Osteoblast (primary cell): ENCODE measurements at regions not wholly inside any gene's neighbourhood (a gene's known extent, or its start where the extent isn't known, plus 50 kb on each side); places are given as distances from the start of the nearest gene placed in this dataset.
A peak's percentile ranks its signal among the peaks of the same experiment; 100 is the strongest.

Experiments
- DNase-seq: peaks from one replicate; pipeline ENCODE4 v3.0.0; 2011; ENCODE audit warnings: low spot score, mixed read lengths; ENCODE audit not compliant: insufficient read length; ENCODE audit errors: missing footprints
- H2AFZ ChIP-seq: 2 replicates; pipeline ENCODE4 v1.6.0; 2011; ENCODE audit warnings: mild to moderate bottlenecking, low read length
- H3K27ac ChIP-seq: 2 replicates; pipeline ENCODE4 v1.5.1; 2011; ENCODE audit warnings: mild to moderate bottlenecking, low read depth, low read length, moderate library complexity
- H3K27me3 ChIP-seq: 2 replicates; pipeline ENCODE4 v1.6.0; 2012; ENCODE audit warnings: mild to moderate bottlenecking, control low read depth, inconsistent platforms, low read length, moderate library complexity; ENCODE audit not compliant: insufficient read depth
- H3K36me3 ChIP-seq: 2 replicates; pipeline ENCODE4 v1.5.1; 2011; ENCODE audit warnings: mild to moderate bottlenecking, low read length, control low read depth, moderate library complexity; ENCODE audit not compliant: insufficient read depth
- H3K4me1 ChIP-seq: 2 replicates; pipeline ENCODE4 v1.5.1; 2011; ENCODE audit warnings: mild to moderate bottlenecking, low read length, control low read depth, moderate library complexity; ENCODE audit not compliant: insufficient read depth
- H3K4me2 ChIP-seq: 2 replicates; pipeline ENCODE4 v1.6.0; 2011; ENCODE audit warnings: mild to moderate bottlenecking, low read length; ENCODE audit not compliant: insufficient read depth
- H3K4me3 ChIP-seq: fragments of 200-600 bp; sonication (generic); 3 replicates; pipeline ENCODE4 v1.5.1; 2012; ENCODE audit warnings: mild to moderate bottlenecking, low read length, inconsistent platforms; ENCODE audit not compliant: insufficient read depth
- H3K79me2 ChIP-seq: 2 replicates; pipeline ENCODE4 v1.6.0; 2012; ENCODE audit warnings: mild to moderate bottlenecking, low read length, control low read depth, inconsistent platforms; ENCODE audit not compliant: insufficient read depth
- H3K9me3 ChIP-seq: 2 replicates; pipeline ENCODE4 v1.5.1; 2011; ENCODE audit warnings: low read depth, low read length, control low read depth
- H4K20me1 ChIP-seq: 2 replicates; pipeline ENCODE4 v1.6.0; 2012; ENCODE audit warnings: mild to moderate bottlenecking, low read length, control low read depth; ENCODE audit not compliant: insufficient read depth
- TF ChIP-seq, protein P1 (sequence below): IDR thresholded peaks from 2 replicates; pipeline ENCODE4 v1.5.1; 2011; ENCODE audit warnings: mild to moderate bottlenecking, low read depth, low read length, moderate library complexity; ENCODE audit errors: extremely low read depth

DNA sequence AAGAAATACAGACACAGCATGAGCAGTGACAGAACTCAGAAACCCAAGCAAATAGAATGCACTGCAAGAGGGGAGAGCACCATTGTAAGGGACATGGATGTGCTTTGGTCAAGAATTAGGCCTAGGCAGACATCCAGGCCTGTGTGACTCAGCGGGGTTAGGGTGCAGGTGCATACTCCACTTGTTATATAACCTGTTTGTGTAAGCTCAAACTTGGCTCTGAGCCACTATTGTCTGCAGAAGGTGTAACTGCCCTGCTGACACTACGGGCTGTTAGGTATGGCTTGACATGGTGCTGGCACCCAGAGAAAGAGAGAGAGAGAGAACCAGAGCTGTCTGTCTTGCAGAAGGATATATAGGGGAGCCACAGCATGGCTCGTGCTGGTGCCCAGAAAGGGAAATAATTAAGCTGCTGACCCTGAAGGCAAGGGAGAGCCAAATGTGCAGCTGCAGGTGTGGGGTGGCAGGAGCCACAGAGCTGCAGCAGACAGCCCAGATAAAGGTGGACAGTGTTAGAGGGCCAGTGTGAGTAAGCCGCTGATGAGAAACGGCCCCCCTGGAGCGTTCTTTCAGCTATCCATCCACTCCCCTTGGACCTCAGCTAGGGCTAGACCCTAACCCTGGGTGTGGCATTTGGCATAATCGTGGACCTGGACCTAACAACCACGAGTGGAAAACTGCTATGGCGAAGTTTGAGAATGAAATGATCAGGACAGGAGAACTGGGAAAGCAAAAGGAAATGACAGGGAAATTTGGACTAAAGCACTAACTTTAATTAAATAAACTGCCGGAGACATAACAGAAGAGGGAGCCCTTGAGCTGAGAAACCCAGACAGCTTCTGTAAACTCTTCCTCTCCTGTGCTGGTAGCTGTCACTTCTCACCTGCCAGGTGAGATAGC, 253.0 kb upstream of the CCDC179 start:
- Histone ChIP-seq H3K36me3 (no peaks in the 10 kb centered on the region), H3K27ac (no peak overlapping the region), H3K27me3 (no peaks in the 10 kb centered on the region), H3K4me2 (no peak overlapping the region), H3K4me3 (no peak overlapping the region), H2AFZ (no peak overlapping the region), H4K20me1 (no peaks in the 10 kb centered on the region), H3K9me3 (no peaks in the 10 kb centered on the region), H3K4me1 (no peaks in the 10 kb centered on the region), H3K79me2 (no peaks in the 10 kb centered on the region)
- peak; percentile 63 for DNase-seq
- TF ChIP-seq, protein P1, sequence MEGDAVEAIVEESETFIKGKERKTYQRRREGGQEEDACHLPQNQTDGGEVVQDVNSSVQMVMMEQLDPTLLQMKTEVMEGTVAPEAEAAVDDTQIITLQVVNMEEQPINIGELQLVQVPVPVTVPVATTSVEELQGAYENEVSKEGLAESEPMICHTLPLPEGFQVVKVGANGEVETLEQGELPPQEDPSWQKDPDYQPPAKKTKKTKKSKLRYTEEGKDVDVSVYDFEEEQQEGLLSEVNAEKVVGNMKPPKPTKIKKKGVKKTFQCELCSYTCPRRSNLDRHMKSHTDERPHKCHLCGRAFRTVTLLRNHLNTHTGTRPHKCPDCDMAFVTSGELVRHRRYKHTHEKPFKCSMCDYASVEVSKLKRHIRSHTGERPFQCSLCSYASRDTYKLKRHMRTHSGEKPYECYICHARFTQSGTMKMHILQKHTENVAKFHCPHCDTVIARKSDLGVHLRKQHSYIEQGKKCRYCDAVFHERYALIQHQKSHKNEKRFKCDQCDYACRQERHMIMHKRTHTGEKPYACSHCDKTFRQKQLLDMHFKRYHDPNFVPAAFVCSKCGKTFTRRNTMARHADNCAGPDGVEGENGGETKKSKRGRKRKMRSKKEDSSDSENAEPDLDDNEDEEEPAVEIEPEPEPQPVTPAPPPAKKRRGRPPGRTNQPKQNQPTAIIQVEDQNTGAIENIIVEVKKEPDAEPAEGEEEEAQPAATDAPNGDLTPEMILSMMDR: peak; percentile 49

DNA sequence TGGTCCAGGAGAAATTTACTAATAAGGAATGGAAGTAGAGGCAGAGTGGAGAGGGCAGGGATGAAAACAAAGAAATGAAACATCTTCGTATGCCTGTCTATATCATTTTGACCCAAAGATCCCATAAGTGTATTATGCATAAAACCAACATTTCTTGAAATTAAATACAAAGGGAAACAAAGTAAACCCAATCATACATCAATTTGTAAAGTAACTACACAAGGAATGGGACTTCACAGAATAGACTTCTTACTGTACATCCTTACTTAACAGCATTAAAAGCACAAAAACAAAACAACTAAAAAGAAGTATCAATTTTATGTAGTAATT, 253.6 kb upstream of the CCDC179 start:
- Histone ChIP-seq H2AFZ (no peak overlapping the region), H3K4me3 (no peak overlapping the region), H4K20me1 (no peaks in the 10 kb centered on the region), H3K4me1 (no peaks in the 10 kb centered on the region), H3K9me3 (no peaks in the 10 kb centered on the region), H3K4me2 (no peak overlapping the region), H3K79me2 (no peaks in the 10 kb centered on the region), H3K36me3 (no peaks in the 10 kb centered on the region), H3K27ac (no peak overlapping the region), H3K27me3 (no peaks in the 10 kb centered on the region)
- TF ChIP-seq, protein P1: no peak
- no peak for DNase-seq

DNA sequence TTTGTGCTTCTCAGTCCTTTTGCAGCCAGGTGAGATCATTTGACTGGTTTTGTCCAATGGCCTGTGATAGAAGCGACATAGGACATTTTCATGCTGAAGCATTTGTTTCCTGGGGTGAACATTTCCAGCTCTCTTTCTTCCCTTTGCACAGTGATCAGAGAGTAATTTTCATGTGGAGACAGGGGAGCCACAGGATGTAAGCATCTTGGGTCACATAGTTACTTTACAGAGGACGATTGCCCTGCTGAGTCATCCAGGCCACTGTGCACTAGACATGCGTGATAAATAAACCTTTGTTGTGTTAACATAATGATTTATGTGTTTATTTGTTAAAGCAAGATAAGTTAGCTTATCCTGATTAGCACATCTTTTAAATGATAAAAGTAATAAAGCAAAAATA, 263.5 kb upstream of the CCDC179 start:
- Histone ChIP-seq H2AFZ (no peak overlapping the region), H3K79me2 (no peaks in the 10 kb centered on the region), H3K27ac (no peak overlapping the region), H3K9me3 (no peaks in the 10 kb centered on the region), H3K36me3 (no peaks in the 10 kb centered on the region), H4K20me1 (no peaks in the 10 kb centered on the region), H3K4me1 (no peaks in the 10 kb centered on the region), H3K4me3 (no peak overlapping the region), H3K4me2 (no peak overlapping the region), H3K27me3 (no peaks in the 10 kb centered on the region)
- no peak for DNase-seq
- TF ChIP-seq, protein P1: no peak

DNA sequence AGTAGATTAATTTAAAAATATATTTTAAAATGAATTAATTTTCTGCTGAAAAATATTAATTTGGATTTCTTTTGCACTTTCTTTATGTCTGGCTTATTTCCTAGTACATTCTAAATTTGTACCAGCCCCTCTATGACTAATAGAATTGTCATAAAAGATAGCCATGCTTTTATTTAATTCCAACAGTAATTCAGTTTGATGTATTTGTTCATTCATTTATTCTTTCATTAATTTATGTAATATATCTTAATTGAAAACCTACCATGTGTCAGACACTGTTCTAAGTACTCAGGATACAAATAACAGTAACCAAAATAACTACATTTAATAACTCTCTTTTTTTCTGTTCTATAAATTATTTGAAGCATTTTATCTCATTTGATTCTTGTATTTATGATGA, 264.0 kb upstream of the CCDC179 start:
- Histone ChIP-seq H3K4me3 (no peak overlapping the region), H3K4me2 (no peak overlapping the region), H3K79me2 (no peaks in the 10 kb centered on the region), H3K4me1 (no peaks in the 10 kb centered on the region), H2AFZ (no peak overlapping the region), H3K27ac (no peak overlapping the region), H3K27me3 (no peaks in the 10 kb centered on the region), H3K36me3 (no peaks in the 10 kb centered on the region), H3K9me3 (no peaks in the 10 kb centered on the region), H4K20me1 (no peaks in the 10 kb centered on the region)
- TF ChIP-seq, protein P1: no peak
- DNase-seq: no peak
